H54 (cell line): ENCODE measurements at regions not wholly inside any gene's neighbourhood (a gene's known extent, or its start where the extent isn't known, plus 50 kb on each side); places are given as distances from the start of the nearest gene placed in this dataset.
"Not testable (repeated sequence)": the region's sequence is repeated elsewhere in the genome, so short reads cannot be mapped to it uniquely, and the experiment has no call there.

ENCODE experiments used
- DNase-seq: peaks from one replicate; pipeline ENCODE4 v3.0.0; 2011; ENCODE audit warnings: low spot score, mixed read lengths; ENCODE audit not compliant: insufficient read length
- FAIRE-seq: peaks from 3 replicates; lab custom pipeline; 2011; peaks lifted over from hg19 to GRCh38; lab: Jason Lieb, UNC
- POLR2A ChIP-seq: IDR thresholded peaks from 2 replicates; pipeline ENCODE4 v1.6.1; 2011; ENCODE audit warnings: low read depth, mild to moderate bottlenecking, low read length

DNA sequence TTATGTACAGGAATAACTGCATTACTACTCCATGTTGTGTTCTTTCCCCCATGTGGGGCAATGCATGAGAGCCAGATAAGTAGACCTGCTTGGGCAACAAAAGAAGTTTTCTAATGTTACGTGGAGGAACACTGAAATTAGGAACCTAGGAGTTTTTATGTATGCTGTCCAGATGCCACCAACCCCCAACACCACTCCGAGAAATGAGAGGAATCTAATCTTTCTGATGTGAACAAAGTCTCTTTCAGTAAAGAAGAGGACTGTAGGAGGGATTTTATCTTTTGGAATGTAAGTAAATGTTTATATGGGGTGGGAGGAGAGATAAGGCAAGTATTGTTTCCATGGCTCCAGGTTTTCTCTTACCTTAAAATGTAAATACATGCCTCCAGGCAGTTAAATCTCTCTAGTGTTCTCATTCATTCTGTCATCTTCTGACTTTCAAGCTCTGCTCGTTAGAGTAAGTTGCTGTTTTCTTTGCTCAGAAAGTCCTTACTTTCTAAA is 820.6 kb downstream of the PCDH17 start:
- TF ChIP-seq POLR2A, result no peak
- FAIRE-seq (no peak), DNase-seq (no peak)

DNA sequence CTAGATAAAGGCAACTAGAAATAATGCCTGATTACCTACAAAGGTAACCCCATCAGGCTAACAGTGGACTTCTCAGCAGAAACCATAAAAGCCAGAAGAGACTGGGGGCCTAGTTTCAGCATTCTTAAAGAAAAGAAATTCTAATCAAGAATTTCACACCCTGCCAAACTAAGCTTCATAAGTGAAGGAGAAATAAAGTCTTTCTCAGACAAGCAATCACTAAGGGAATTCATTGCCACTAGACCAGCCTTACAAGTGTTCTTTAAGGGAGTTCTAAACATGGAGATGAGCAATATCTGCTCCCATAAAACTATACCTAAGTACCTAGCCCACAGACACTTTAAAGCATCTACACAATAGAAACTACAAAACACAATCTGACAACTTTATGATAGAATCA is 823.5 kb downstream of the PCDH17 start:
- no peak for FAIRE-seq
- no peak for TF ChIP-seq POLR2A

GRCh38 chr13:58461217-58461616 is 829.7 kb downstream of the PCDH17 start:
- TF ChIP-seq POLR2A, result no peak
- DNase-seq (no peak), FAIRE-seq (no peak)

More for the DNA sequence above, 823.5 kb downstream of the PCDH17 start:
- no peak for DNase-seq

GRCh38 chr13:58463841-58464240 is 832.3 kb downstream of the PCDH17 start:
- FAIRE-seq, result no peak
- TF ChIP-seq POLR2A, result no peak
- DNase-seq, result no peak

DNA sequence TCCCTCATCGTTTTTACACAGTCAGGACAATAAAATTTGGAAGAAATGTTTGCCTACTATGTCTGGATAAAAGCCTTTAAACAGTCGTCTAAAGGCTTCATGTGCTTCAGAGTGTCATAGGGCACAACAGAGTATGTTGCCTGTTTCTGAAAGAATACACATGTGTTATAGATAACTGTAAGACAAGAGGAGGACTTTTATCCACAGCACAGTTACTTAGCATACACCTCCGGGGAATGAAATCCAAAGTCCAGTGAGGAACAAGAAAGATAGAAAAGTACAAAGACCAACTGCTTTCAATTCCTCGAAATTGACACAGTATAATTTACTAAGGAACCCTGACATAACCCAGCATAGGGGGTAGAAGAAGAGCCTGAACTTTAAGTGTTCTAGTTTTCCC is 835.6 kb downstream of the PCDH17 start:
- DNase-seq (no peak), FAIRE-seq (no peak)
- TF ChIP-seq POLR2A, result no peak

DNA sequence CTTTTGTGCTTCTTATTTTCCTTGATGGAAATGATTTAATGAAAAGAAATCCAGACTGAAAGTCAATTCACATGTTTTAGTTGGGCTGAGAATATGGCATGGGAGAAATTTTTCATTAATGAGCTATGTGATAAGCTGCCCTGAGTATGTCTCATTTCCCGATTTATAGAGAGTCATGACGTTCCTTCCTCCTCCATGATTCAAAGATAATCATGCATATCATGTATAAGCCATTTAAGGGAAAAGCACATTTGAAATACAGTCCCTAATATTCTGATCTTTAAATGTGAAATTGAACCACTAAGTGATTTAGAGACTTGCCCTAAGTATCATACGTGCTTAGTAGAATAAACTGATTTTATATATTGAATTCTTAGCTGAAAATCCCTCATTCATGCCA is 840.9 kb downstream of the PCDH17 start:
- DNase-seq (no peak), FAIRE-seq (no peak)
- TF ChIP-seq POLR2A, result no peak

GRCh38 chr13:58474581-58474980 is 843.0 kb downstream of the PCDH17 start:
- no peak for FAIRE-seq
- DNase-seq, result no peak
- no peak for TF ChIP-seq POLR2A

DNA sequence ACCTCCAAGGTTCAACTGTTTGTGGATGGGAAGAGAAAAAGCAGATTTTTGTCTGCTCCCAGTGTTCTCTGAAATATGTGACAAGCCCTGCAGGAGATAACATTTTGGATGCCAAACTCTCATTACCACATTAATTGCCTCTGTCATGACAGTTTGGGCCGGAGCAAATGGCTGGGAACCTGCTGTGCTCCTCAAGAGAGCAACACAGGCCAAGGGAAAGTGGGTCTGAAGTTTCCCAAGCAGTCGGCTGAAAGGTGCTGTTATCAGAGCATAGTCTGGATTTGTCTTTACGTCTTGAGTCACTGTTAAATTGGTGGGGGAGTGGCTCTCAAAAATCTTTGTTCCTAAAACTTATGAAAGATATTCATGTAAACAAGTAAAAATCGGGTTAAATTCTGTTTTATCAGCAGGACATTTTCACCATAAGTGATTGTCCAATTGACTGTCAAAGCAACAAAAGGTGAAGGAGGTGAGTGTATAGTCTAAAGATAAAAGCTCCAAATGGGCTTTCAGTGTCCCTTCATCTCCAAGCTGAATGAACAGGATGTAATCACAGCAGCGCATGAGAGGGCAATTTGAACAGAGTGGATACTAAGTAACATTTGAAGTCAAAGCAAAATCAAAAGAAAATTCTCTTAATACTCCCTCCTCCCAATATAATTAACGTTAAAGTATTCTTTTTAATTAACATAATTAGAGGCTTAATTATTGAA is 844.8 kb downstream of the PCDH17 start:
- FAIRE-seq (no peak), DNase-seq (no peak)
- TF ChIP-seq POLR2A, result no peak

GRCh38 chr13:58478858-58479257 is 847.3 kb downstream of the PCDH17 start:
- no peak for FAIRE-seq
- no peak for TF ChIP-seq POLR2A
- no peak for DNase-seq

DNA sequence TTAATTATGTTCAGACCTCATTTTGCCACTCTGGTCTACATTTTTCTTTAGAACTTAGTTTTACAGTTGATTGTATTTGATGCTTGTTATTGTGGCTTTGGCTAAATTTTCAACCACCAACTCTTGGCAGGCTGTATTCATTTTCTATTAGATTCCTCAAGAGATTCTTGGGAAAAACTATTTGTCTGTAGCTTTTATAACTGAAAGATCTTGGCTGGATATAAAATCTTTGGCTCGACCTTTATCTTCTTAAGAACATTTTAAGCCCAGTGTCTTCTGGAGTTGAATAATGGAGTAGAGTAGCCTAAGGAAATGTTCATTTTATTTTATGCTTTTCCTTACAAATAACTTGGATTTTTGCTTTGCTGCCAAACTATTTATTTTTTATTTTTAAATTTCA is 848.5 kb downstream of the PCDH17 start:
- DNase-seq, result no peak
- TF ChIP-seq POLR2A, result no peak
- FAIRE-seq, result no peak

GRCh38 chr13:58488251-58488650 is 856.7 kb downstream of the PCDH17 start:
- no peak for TF ChIP-seq POLR2A
- DNase-seq, result no peak
- FAIRE-seq, result no peak

DNA sequence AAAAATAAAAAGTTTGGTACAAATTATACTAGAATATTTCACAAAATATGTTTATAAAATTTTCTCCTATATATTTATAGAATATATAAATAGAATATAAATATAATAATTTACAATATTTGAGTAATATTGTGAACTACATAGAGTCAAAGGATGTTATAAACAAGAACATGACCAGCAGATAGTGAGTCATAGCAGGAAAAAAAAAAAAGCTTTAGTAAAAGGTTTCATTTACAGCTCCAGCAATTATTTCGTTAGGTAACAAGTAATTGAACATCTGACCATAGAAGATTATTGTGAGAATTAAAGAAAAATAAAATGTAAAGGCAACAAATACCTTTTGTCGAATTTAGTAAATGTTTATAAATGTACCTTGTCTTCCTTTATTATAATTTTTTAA is 864.1 kb downstream of the PCDH17 start:
- DNase-seq (no peak), FAIRE-seq (no peak)
- TF ChIP-seq POLR2A, result no peak

DNA sequence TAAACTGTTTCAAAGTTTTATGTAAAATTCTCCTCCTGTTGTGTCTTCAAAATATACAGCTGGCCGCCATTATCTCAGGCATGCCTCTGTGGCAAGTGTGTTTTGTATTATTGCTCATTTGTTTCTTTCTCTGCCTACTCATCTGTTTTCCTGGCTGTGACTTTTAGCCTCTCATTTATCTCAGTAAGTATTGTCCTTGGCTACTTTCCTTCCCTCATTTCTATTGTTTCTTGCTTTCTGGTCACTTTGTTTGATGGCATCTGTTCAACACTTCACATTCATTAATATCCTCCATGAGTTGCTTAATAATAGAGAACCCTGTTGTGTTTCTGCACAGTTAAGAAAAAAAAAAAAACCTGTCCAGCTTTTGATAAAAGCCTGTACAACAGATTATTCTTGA is 869.4 kb downstream of the PCDH17 start:
- no peak for DNase-seq
- no peak for FAIRE-seq
- TF ChIP-seq POLR2A, result no peak

DNA sequence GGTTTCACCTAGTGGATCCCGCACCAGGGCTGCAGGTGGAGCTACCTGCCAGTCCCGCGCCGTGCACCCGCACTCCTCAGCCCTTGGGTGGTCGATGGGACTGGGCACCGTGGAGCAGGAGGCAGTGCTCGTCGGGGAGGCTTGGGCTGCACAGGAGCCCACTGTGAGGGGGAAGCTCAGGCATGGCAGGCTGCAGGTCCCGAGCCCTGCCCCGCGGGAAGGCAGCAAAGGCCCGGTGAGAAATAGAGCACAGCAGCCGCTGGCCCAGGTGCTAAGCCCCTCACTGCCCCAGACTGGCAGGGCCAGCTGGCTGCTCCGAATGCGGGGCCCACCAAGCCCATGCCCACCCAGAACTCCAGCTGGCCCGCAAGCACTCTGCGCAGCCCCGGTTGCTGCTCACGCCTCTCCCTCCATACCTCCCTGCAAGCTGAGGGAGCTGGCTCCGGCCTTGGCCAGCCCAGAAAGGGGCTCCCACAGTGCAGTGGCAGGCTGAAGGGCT is 872.7 kb downstream of the PCDH17 start:
- not testable (repeated sequence) for FAIRE-seq, DNase-seq

DNA sequence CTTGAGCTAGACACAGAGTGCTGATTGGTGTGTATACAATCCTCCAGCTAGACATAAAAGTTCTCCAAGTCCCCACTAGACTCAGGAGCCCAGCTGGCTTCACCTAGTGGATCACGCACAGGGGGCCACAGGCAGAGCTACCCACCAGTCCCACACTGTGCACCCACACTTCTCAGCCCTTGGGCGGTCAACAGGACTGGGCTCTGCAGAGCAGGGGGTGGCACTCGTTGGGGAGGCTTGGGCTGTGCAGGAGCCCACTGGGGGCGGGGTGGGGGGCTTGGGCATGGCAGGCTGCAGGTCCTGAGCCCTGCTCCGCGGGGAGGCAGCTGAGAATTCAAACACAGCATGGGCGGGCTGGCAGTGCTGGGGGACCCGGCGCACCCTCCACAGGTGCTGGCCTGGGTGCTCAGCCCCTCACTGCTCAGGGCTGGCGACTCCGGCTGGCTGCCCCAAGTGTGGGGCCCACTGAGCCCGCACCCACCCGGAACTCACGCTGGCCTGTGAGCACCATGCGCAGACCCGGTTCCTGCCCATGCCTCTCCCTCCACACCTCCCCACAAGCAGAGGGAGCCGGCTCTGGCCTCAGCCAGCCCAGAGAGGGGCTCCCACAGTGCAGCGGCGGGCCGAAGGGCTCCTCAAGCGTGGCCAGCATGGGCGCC is 873.8 kb downstream of the PCDH17 start:
- not testable (repeated sequence) for FAIRE-seq

GRCh38 chr13:58528351-58528750 is 896.8 kb downstream of the PCDH17 start:
- FAIRE-seq (no peak), DNase-seq (no peak)
- no peak for TF ChIP-seq POLR2A

More for the DNA sequence above, 873.8 kb downstream of the PCDH17 start:
- DNase-seq, result not testable (repeated sequence)
